ENCODE measurements at regions not wholly inside any gene's neighbourhood (a gene's known extent, or its start where the extent isn't known, plus 50 kb on each side); places are given as distances from the start of the nearest gene placed in this dataset.
A peak's percentile ranks its signal among the peaks of the same experiment; 100 is the strongest.
"Not testable (repeated sequence)": the region's sequence is repeated elsewhere in the genome, so short reads cannot be mapped to it uniquely, and the experiment has no call there.

DNA sequence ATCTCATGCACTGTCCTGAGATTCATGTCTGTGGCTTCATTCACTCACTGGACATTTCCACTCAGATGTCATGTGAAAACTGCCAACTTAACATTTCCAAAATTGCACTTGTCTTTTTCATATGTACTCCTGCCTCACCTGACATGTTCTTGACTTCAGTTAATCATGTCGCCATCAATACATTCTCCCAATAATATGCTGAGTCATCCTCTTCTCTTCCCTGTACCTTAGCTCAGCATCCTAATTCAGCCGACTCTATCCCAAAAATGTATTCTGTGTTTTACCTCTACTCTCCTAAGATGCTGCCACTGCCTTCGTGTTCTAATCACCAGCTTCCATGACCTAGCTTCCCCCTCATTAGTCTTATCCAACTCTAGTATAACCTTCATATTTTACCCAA is 93.9 kb upstream of the GNAI1 start:
- Mint-ChIP-seq H3K27me3 (no peaks in the 10 kb centered on the region), H3K27ac (no peak overlapping the region), H3K4me1 (ENCODE audit: low read depth) (no peaks in the 10 kb centered on the region), H3K36me3 (no peaks in the 10 kb centered on the region), H3K4me3 (no peak overlapping the region), H3K9me3 (peaks cover 14% of the 10 kb centered on the region)
- DNase-seq, result no peak
- intact Hi-C loops (cut with micrococcal nuclease), result no loop called here
- ChIA-PET POLR2A (no interaction called here), CTCF (no interaction called here)

DNA sequence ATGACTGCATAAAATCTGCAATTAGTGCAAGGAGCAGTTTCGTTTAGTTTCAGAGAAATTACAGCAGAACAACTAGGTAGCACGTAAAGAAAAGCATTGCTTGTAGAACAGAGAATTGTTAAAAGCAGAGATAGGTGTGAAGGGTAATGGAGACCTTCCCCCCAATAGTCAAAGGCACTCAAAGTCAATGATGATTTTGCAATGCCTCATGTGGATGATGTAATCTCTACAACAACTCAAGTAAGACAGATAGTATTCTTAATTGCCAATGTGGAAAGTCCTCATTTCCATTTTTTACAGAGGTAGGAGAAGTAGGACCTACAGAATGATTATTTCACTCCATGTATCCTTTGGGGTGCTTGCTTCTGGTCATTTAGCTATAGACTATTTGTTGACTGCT is 94.3 kb upstream of the GNAI1 start:
- H3K36me3 Mint-ChIP-seq, result no peaks in the 10 kb centered on the region
- CTCF ChIA-PET, result no interaction called here
- no peak overlapping the region for H3K27ac Mint-ChIP-seq
- no peak for DNase-seq
- no peaks in the 10 kb centered on the region for H3K4me1 Mint-ChIP-seq (ENCODE audit: low read depth)
- intact Hi-C loops (cut with micrococcal nuclease), result no loop called here
- no peaks in the 10 kb centered on the region for H3K27me3 Mint-ChIP-seq
- H3K4me3 Mint-ChIP-seq, result no peak overlapping the region
- POLR2A ChIA-PET, result no interaction called here
- H3K9me3 Mint-ChIP-seq, result peaks cover 11% of the 10 kb centered on the region

DNA sequence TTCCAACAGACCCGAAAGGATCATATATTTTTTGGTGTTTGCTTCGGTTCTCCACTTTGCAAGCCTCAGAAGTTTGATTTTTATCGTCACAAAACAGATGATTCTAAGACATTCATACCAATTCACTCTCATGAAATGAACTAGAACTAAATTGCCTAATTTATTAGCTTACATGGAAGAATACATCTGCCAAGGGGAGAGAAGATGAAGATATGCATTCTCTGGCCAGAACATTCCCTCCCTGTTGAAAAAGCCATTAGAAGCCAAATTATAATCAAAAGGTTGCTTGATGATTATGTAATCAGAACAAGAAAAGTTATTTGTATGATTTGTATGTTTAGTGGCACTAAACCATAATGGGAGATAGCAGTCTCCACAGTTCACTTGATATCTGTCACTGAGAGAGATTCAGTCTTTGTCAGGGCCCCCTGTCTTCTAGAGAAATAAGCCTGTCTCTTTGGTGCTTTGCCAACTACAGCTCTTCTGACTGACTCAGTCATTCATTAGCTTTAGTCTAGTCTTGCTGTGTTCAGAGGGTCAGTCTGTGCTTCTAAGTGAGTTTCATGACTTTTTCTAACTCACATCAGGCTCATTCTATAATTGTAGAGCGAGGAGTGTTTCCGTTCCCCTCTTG is 95.3 kb upstream of the GNAI1 start:
- H3K27me3 Mint-ChIP-seq, result no peaks in the 10 kb centered on the region
- H3K4me1 Mint-ChIP-seq (ENCODE audit: low read depth), result no peaks in the 10 kb centered on the region
- no peak overlapping the region for H3K4me3 Mint-ChIP-seq
- H3K27ac Mint-ChIP-seq, result no peak overlapping the region
- POLR2A ChIA-PET, result no interaction called here
- intact Hi-C loops (cut with micrococcal nuclease), result no loop called here
- no peaks in the 10 kb centered on the region for H3K36me3 Mint-ChIP-seq
- peaks cover 6% of the 10 kb centered on the region for H3K9me3 Mint-ChIP-seq
- CTCF ChIA-PET, result no interaction called here
- no peak for DNase-seq

DNA sequence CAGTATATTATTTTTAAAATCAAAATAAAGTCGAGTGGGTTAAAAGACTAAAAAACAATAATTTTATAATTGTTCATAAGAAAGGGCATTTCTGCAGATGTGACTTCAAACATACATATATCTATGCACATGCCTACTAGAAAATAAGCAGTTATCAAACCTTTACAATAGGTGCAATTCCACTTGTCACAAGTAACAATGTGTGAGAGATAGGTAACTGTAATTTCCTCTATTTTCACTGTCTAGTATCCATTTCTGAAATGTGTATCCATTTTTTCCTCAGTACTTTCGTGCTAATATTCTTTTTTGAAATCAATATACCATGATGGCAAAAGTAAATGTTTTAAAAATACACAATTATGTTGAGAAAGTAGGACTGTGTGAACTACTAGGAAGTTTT is 96.9 kb upstream of the GNAI1 start:
- H3K36me3 Mint-ChIP-seq, result no peaks in the 10 kb centered on the region
- H3K4me3 Mint-ChIP-seq, result no peak overlapping the region
- H3K27me3 Mint-ChIP-seq, result no peaks in the 10 kb centered on the region
- no peak for DNase-seq
- CTCF ChIA-PET, result no interaction called here
- no peak overlapping the region for H3K27ac Mint-ChIP-seq
- intact Hi-C loops (cut with micrococcal nuclease), result no loop called here
- H3K9me3 Mint-ChIP-seq, result no peaks in the 10 kb centered on the region
- POLR2A ChIA-PET, result no interaction called here
- H3K4me1 Mint-ChIP-seq (ENCODE audit: low read depth), result no peaks in the 10 kb centered on the region

DNA sequence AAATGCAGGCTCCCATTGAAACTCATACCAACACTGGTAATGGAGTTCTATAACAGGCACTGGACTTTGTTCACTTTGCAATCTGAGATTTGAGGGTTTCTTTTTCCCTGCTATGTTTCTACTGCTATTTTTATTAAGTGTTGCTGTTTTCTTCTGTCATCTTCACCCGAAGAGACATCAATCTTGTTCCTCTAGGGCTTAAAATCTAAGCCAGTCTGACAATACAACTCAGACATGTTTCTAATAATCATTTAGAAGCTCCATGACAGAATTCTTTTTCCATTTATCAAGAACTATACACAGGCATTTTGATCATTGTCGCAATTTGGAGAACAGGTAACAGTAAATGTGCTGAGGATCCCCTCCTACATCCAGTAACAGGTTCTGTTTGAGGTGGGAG is 98.5 kb upstream of the GNAI1 start:
- H3K36me3 Mint-ChIP-seq, result no peaks in the 10 kb centered on the region
- H3K4me1 Mint-ChIP-seq (ENCODE audit: low read depth), result no peaks in the 10 kb centered on the region
- ChIA-PET POLR2A (no interaction called here), CTCF (no interaction called here)
- H3K4me3 Mint-ChIP-seq, result no peak overlapping the region
- H3K9me3 Mint-ChIP-seq, result no peaks in the 10 kb centered on the region
- no peak for DNase-seq
- intact Hi-C loops (cut with micrococcal nuclease), result no loop called here
- H3K27me3 Mint-ChIP-seq, result no peaks in the 10 kb centered on the region
- H3K27ac Mint-ChIP-seq, result no peak overlapping the region

DNA sequence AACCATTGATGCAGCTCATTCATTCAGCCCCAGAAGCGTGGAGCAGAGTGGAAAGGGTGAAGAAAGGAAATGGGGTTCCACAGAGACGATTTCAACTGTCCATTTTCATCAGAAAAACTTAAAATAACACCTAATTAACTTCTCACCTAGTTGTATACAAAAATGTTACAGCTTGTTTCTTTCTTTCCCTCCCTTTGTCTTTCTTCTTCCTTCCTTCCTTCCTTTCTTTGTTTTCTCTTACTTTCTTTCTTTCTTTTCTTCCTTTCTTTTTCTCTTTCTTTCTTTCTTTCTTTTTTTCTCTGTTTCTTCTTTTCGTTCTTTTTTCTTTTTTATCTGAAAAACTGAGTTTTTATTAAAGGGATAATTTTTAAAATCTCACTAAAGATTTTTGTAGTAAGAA is 105.9 kb upstream of the GNAI1 start:
- no peak overlapping the region for H3K4me3 Mint-ChIP-seq
- intact Hi-C loops (cut with micrococcal nuclease), result no loop called here

DNA sequence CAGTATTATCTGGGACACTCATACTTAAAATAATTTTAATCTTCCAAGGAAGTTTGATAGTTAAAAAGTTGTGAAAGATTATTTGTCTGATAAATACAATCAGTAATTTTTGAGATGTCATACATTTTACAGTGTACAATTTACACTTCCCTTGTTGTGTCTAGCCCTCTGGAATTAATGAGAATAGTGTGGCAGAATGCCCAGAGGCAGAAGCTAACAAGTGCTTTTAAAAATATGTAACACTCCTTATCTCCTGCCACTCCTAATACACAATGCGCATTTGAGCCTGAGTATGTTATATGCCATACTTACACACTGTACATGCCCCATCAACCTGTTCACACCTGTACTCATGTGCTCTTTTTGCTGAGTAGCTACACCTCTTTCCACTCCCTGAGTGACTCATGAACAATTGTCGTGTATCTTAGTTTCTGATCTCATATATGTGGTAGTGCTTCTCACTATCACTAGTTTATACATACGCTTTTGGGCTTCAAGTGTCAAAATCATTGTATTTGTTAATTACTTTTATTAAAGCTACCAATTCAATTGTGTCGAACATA is 106.9 kb upstream of the GNAI1 start:
- Mint-ChIP-seq H3K36me3 (no peaks in the 10 kb centered on the region), H3K9me3 (peaks cover 19% of the 10 kb centered on the region), H3K4me3 (no peak overlapping the region), H3K4me1 (ENCODE audit: low read depth) (no peaks in the 10 kb centered on the region), H3K27me3 (no peaks in the 10 kb centered on the region), H3K27ac (no peak overlapping the region)
- no peak for DNase-seq
- ChIA-PET CTCF (no interaction called here), POLR2A (no interaction called here)
- intact Hi-C loops (cut with micrococcal nuclease), result no loop called here

More for the DNA sequence above, 105.9 kb upstream of the GNAI1 start:
- no peak overlapping the region for H3K27ac Mint-ChIP-seq
- no peaks in the 10 kb centered on the region for H3K4me1 Mint-ChIP-seq (ENCODE audit: low read depth)
- no peaks in the 10 kb centered on the region for H3K36me3 Mint-ChIP-seq
- H3K9me3 Mint-ChIP-seq, result peaks cover 11% of the 10 kb centered on the region
- no peak for DNase-seq
- CTCF ChIA-PET, result no interaction called here
- no peaks in the 10 kb centered on the region for H3K27me3 Mint-ChIP-seq
- POLR2A ChIA-PET, result no interaction called here

DNA sequence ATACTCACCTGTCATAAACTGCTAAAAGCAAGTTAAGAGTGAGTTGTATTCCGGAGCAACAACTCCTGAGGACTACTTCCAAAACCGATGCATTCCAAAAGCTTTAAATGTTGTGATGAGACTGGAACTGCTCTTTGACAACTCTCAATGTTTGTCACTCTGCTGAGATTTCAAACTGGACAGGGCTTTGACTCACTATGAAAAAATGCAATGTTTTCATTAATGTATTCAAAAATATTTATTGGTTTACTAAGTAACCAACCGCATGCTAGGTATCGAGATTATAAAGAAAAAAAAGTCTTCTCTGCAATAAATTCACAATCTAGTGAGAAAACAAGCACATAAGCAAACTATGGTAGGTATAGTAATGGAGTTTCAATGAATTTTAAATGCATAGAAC is 107.9 kb upstream of the GNAI1 start:
- Mint-ChIP-seq H3K27me3 (no peaks in the 10 kb centered on the region), H3K36me3 (no peaks in the 10 kb centered on the region), H3K4me1 (ENCODE audit: low read depth) (no peaks in the 10 kb centered on the region), H3K9me3 (peaks cover 27% of the 10 kb centered on the region), H3K27ac (no peak overlapping the region), H3K4me3 (no peak overlapping the region)
- CTCF ChIA-PET, result no interaction called here
- intact Hi-C loops (cut with micrococcal nuclease), result no loop called here
- DNase-seq, result no peak
- POLR2A ChIA-PET, result no interaction called here

DNA sequence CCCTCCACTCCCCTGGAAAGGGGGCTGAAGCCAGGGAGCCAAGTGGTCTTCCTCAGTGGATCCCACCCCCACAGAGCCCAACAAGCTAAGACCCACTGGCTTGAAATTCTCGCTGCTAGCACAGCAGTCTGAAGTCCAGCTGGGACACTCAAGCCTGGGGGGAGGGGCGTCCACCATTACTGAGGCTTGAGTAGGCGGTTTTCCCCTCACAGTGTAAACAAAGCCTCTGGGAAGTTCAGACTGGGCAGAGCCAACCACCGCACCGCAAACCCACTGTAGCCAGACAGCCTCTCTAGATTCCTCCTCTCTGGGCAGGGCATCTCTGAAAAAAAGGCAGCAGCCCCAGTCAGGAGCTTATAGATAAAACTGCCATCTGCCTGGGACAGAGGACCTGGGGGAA is 114.4 kb upstream of the GNAI1 start:
- intact Hi-C loops (cut with micrococcal nuclease); POLR2A ChIA-PET; H3K36me3 Mint-ChIP-seq; DNase-seq; H3K27me3 Mint-ChIP-seq; H3K4me3 Mint-ChIP-seq; H3K27ac Mint-ChIP-seq; H3K4me1 Mint-ChIP-seq (ENCODE audit: low read depth): not testable (repeated sequence)
- peaks cover 19% of the 10 kb centered on the region for H3K9me3 Mint-ChIP-seq
- CTCF ChIA-PET, result interaction anchor here (0.6 to 1.0 kb wide), 3 partner anchors 11 to 166 kb away, joined by 3 read pairs; no protein-coding TSS in a partner anchor

DNA sequence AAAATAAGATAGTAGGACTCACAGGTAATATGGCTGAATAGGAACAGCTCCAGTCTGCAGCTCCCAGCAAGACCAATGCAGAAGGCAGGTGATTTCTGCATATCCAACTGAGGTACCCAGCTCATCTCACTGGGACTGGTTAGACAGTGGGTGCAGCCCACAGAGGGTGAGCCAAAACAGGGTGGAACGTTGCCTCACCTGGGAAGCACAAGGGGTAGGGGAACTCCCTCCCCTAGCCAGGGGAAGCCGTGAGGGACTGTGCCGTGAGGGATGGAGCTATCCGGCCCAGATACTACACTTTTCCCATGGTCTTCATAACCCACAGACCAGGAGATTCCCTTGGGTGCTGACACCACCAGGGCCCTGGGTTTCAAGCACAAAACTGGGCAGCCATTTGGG is 114.8 kb upstream of the GNAI1 start:
- CTCF ChIA-PET, result interaction anchor here (0.6 to 1.0 kb wide), 3 partner anchors 10 to 167 kb away, joined by 3 read pairs; no protein-coding TSS in a partner anchor
- H3K27me3 Mint-ChIP-seq; H3K4me3 Mint-ChIP-seq; POLR2A ChIA-PET; H3K36me3 Mint-ChIP-seq; DNase-seq; H3K27ac Mint-ChIP-seq; H3K4me1 Mint-ChIP-seq (ENCODE audit: low read depth): not testable (repeated sequence)
- peaks cover 19% of the 10 kb centered on the region for H3K9me3 Mint-ChIP-seq
- intact Hi-C loops (cut with micrococcal nuclease), result loop anchor here (2.0 to 10.0 kb wide), 3 partner anchors 65 to 1999 kb away; no protein-coding TSS in a partner anchor

DNA sequence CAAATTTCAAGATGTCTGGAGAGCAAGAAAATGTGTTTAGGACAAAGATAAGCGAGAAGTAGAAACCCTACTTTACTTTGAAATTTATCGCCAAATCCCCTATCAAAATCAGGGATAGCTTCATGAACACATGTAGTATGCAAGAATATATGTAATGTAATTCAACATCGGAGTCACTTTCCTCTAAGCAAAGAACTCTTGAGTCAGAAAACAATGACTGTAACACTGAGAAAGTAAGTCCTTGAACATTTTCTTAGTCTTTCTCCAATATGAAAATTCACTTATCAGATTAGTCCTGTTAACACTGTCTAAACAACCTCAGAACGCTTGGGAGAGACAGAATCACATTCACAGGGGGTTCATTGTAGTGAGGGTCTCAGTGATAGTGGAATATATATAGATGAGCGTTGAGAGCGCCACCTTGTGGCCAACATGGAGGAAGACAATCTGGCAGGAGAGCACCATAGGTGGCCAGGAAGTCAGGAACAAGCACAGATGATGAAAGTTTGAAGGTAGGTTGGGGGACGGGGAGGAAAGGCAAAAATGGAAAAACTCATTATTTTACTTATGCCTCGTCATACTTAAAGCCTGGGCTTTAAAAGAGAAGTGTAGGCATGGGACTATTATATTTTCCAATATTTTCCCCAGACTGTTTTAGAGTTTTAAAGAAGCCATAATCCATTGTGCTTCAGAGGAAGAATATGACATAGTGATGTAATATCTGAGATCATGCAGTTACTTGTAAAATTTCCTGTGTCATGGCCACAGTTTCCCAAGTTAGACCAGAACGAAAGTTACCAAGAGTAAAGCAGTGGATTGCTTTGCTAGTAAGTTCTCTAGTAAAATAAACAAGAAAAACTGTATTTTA is 115.5 kb upstream of the GNAI1 start:
- Mint-ChIP-seq H3K36me3 (no peaks in the 10 kb centered on the region), H3K9me3 (peaks cover 19% of the 10 kb centered on the region), H3K4me3 (no peak overlapping the region), H3K27ac (no peak overlapping the region), H3K27me3 (no peaks in the 10 kb centered on the region), H3K4me1 (ENCODE audit: low read depth) (no peaks in the 10 kb centered on the region)
- intact Hi-C loops (cut with micrococcal nuclease), result loop anchor here (2.0 to 10.0 kb wide), 3 partner anchors 64 to 1998 kb away; no protein-coding TSS in a partner anchor
- POLR2A ChIA-PET, result no interaction called here
- peak; percentile 21 for DNase-seq
- CTCF ChIA-PET, result interaction anchor here (1.0 kb wide), 1 partner anchor 10 kb away, joined by 3 read pairs; no protein-coding TSS in a partner anchor

DNA sequence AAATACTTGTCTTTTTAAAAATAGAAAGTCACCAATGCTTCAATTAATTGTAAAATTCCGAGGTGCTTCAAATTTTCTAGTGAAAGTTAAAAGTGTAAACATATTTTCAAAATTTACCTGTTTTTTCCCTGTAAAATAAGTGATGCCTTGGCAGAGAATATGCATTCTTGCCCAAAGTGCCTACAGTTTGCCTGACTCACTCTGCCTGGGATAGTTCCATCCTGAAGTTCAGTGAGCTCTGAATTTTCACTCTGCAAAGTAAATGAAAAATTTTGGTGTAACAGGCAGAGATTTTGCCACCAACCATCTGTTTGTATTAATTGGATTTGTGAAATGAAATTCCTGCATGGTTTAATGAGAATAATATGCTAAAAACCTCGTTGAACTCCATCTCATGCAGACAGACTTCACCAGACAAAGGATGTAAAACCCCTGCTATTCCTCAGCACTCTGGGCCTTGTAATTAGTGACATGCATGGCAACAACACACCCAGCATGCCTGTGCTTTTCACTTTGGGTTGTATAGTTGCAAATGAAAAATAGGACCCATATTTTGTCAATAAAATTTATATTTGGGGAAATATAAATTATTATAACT is 117.4 kb upstream of the GNAI1 start:
- no peak overlapping the region for H3K4me3 Mint-ChIP-seq
- ChIA-PET POLR2A (no interaction called here), CTCF (no interaction called here)
- DNase-seq, result no peak
- H3K9me3 Mint-ChIP-seq, result peaks cover 3% of the 10 kb centered on the region
- no peaks in the 10 kb centered on the region for H3K27me3 Mint-ChIP-seq
- H3K36me3 Mint-ChIP-seq, result no peaks in the 10 kb centered on the region
- intact Hi-C loops (cut with micrococcal nuclease), result loop anchor here (10.0 kb wide), 2 partner anchors 62 to 722 kb away; no protein-coding TSS in a partner anchor
- no peak overlapping the region for H3K27ac Mint-ChIP-seq
- no peaks in the 10 kb centered on the region for H3K4me1 Mint-ChIP-seq (ENCODE audit: low read depth)

All from activated CD4-positive, alpha-beta memory T cell treated with anti-CD3 and anti-CD28 coated beads for 36 hours (primary cell).